GM12891 (cell line): ENCODE measurements at regions not wholly inside any gene's neighbourhood (a gene's known extent, or its start where the extent isn't known, plus 50 kb on each side); places are given as distances from the start of the nearest gene placed in this dataset.

ENCODE experiments used
- POLR2A ChIP-seq: IDR thresholded peaks from 2 replicates; pipeline ENCODE4 v1.6.1; 2011; ENCODE audit warnings: low read depth, low read length, control low read depth
- POLR2AphosphoS5 ChIP-seq: IDR thresholded peaks from 2 replicates; pipeline ENCODE4 v1.6.1; 2011; ENCODE audit warnings: low read depth, low read length, control low read depth
- SPI1 ChIP-seq: IDR thresholded peaks from 2 replicates; pipeline ENCODE4 v1.6.1; 2011; ENCODE audit warnings: low read depth, low read length, control low read depth
- TAF1 ChIP-seq: IDR thresholded peaks from 2 replicates; pipeline ENCODE4 v1.6.1; 2011; ENCODE audit warnings: low read depth, low read length, control low read depth

DNA sequence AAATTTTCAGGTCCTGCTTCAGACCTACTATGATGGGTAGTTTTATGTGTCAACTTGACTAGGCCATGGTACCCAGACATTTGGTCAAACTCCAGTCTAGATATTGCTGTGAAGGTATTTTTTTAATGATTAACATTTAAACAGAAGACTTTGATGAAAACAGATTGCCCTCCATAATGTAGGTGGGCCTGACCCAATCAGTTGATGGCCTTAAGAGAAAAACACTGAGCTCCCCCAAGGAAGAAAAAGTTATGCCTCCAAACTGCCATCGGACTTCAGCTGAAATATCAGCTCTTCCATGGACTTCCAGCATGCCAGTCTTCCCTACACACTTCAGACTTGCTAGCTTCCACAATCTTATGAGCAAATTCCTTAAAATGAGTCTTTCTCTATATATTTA is 67.3 kb upstream of the TYRP1 start:
- TF ChIP-seq TAF1 (no peak), POLR2A (no peak), POLR2AphosphoS5 (no peak), SPI1 (no peak)
